NCI-H748 (cell line): ENCODE measurements at regions not wholly inside any gene's neighbourhood (a gene's known extent, or its start where the extent isn't known, plus 50 kb on each side); places are given as distances from the start of the nearest gene placed in this dataset.

Experiments used
- DNase-seq: peaks from one replicate; lab custom pipeline; 2025; ENCODE audit not compliant: unreplicated experiment; lab: John Stamatoyannopoulos, UW

- DNase-seq, result no peak
Measured at GRCh38 chr18:29137773-29138495, 961.0 kb upstream of the CDH2 start.

GRCh38 chr18:29123706-29124530 is 947.0 kb upstream of the CDH2 start:
- DNase-seq, result no peak

GRCh38 chr18:29104671-29105070 is 927.7 kb upstream of the CDH2 start:
- DNase-seq, result peak; percentile 71

GRCh38 chr18:29104227-29104626 is 927.3 kb upstream of the CDH2 start:
- no peak for DNase-seq

- DNase-seq, result peak; percentile 93
Measured at GRCh38 chr18:29096079-29096770, 919.3 kb upstream of the CDH2 start.

- DNase-seq, result peak; percentile 13
Measured at GRCh38 chr18:29087616-29088246, 910.8 kb upstream of the CDH2 start.

- peak; percentile 99 for DNase-seq
Measured at GRCh38 chr18:29084120-29084519, 907.2 kb upstream of the CDH2 start.

GRCh38 chr18:29083545-29083944 is 906.6 kb upstream of the CDH2 start:
- peak; percentile 99 for DNase-seq

- DNase-seq, result no peak
Measured at GRCh38 chr18:29080946-29081345, 904.0 kb upstream of the CDH2 start.

- peak; percentile 9 for DNase-seq
Measured at GRCh38 chr18:29078273-29078672, 901.3 kb upstream of the CDH2 start.

- no peak for DNase-seq
Measured at GRCh38 chr18:29077344-29077743, 900.4 kb upstream of the CDH2 start.

GRCh38 chr18:29076645-29077044 is 899.7 kb upstream of the CDH2 start:
- DNase-seq, result no peak

GRCh38 chr18:29074147-29074546 is 897.2 kb upstream of the CDH2 start:
- no peak for DNase-seq

- DNase-seq, result no peak
Measured at GRCh38 chr18:29071869-29072268, 894.9 kb upstream of the CDH2 start.

- DNase-seq, result no peak
Measured at GRCh38 chr18:29063346-29063745, 886.4 kb upstream of the CDH2 start.

GRCh38 chr18:29062921-29063320 is 886.0 kb upstream of the CDH2 start:
- DNase-seq, result no peak

GRCh38 chr18:29060349-29060748 is 883.4 kb upstream of the CDH2 start:
- DNase-seq, result peak; percentile 28

GRCh38 chr18:29057703-29058102 is 880.8 kb upstream of the CDH2 start:
- no peak for DNase-seq

- no peak for DNase-seq
Measured at GRCh38 chr18:29056800-29057199, 879.9 kb upstream of the CDH2 start.

- no peak for DNase-seq
Measured at GRCh38 chr18:29041976-29042375, 865.0 kb upstream of the CDH2 start.

GRCh38 chr18:29034113-29034856 is 857.4 kb upstream of the CDH2 start:
- DNase-seq, result no peak
